ENCODE measurements at regions not wholly inside any gene's neighbourhood (a gene's known extent, or its start where the extent isn't known, plus 50 kb on each side); places are given as distances from the start of the nearest gene placed in this dataset.

DNA sequence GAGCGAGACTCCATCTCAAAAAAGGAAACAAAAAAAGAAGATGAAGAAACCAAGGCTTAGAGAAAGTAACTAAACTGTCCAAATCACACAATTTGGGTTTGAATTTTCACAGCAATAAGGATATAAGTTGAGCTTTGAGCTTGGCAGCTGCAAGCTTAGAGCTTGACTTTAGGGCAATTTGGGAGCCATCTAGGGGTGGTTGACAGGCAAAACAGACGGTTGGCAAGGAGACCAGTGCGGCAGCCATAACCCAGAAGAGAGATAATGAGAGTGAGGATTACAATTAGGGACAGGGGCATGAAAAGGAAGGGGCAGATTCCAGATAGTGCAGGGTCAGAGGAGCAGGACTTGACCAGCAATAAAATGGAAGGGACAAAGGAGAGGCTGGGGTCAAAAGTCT is 382.2 kb upstream of the HNRNPA3 start (continued):
- TF ChIP-seq ZNF281 (CRISPR knock-in tag; IDR thresholded peaks at IDR 0.05) (no peak), AFF4 (CRISPR knock-in tag; IDR thresholded peaks at IDR 0.05; ENCODE audit: borderline replicate concordance) (no peak), TCF7 (CRISPR knock-in tag; IDR thresholded peaks at IDR 0.05; ENCODE audit: low read depth) (no peak), ZNF512 (CRISPR knock-in tag; IDR thresholded peaks at IDR 0.05; ENCODE audit: borderline replicate concordance) (no peak), PRRX2 (CRISPR knock-in tag; IDR thresholded peaks at IDR 0.05) (no peak), JAZF1 (CRISPR knock-in tag; IDR thresholded peaks at IDR 0.05) (no peak)
- TF ChIP-seq, protein P1, sequence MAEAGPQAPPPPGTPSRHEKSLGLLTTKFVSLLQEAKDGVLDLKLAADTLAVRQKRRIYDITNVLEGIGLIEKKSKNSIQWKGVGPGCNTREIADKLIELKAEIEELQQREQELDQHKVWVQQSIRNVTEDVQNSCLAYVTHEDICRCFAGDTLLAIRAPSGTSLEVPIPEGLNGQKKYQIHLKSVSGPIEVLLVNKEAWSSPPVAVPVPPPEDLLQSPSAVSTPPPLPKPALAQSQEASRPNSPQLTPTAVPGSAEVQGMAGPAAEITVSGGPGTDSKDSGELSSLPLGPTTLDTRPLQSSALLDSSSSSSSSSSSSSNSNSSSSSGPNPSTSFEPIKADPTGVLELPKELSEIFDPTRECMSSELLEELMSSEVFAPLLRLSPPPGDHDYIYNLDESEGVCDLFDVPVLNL (CRISPR knock-in tag; IDR thresholded peaks at IDR 0.05; ENCODE audit: borderline replicate concordance, low read depth) = no peak

DNA sequence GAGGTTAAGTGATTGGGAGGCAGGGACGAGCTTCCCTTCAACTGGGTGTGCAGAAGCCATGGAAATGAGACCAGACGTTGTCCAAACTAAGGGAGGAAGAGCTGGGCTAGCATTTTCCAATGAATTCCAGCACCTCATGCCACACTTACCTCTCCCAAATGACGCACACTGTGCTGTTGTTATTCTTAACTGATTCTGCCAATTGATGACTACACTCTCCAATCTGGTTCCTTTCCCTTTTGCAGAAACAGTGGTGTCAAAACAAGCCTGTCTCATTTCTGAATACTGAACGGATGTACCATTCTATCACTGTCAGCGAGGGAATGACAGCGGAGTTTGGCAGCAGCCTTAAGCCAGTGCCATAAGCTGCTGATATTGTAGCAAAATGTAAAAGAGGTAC is 380.5 kb upstream of the HNRNPA3 start:
- POLR2A ChIA-PET = interaction anchor here (1.4 kb wide), 1 partner anchor 433 kb away, joined by 4 read pairs; the partner anchor contains the start of gene NFE2L2
- DNase-seq (ENCODE audit: low spot score) (no peak), ATAC-seq (no peak)
- Mint-ChIP-seq H3K4me3 (no peak overlapping the region), H3K27ac (no peak overlapping the region), H3K36me3 (no peaks in the 10 kb centered on the region), H3K9me3 (no peaks in the 10 kb centered on the region; the same call in 1 of the 2 replicates), H3K4me1 (peaks cover 9% of the 10 kb centered on the region), H3K27me3 (ENCODE audit: low read depth) (no peaks in the 10 kb centered on the region; the same call in 1 of the 2 replicates)
- no peak for TF ChIP-seq SOX15 (CRISPR knock-in tag; IDR thresholded peaks at IDR 0.05)
- TF ChIP-seq, protein P1 (CRISPR knock-in tag; IDR thresholded peaks at IDR 0.05; ENCODE audit: borderline replicate concordance, low read depth) = no peak
- TF ChIP-seq PRDM15 (CRISPR knock-in tag; IDR thresholded peaks at IDR 0.05) = no peak
- TF ChIP-seq MYBL2 (CRISPR knock-in tag; IDR thresholded peaks at IDR 0.05) = no peak
- no peak for TF ChIP-seq ZNF121 (CRISPR knock-in tag; IDR thresholded peaks at IDR 0.05)
- TF ChIP-seq ERG (CRISPR knock-in tag; IDR thresholded peaks at IDR 0.05) = no peak
- TF ChIP-seq NFYB (CRISPR knock-in tag; conservative IDR thresholded peaks at IDR 0.05; ENCODE audit: low read depth) = no peak
- TF ChIP-seq, protein P2, sequence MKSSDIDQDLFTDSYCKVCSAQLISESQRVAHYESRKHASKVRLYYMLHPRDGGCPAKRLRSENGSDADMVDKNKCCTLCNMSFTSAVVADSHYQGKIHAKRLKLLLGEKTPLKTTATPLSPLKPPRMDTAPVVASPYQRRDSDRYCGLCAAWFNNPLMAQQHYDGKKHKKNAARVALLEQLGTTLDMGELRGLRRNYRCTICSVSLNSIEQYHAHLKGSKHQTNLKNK (CRISPR knock-in tag; IDR thresholded peaks at IDR 0.05) = no peak
- no peak for TF ChIP-seq ATF6 (CRISPR knock-in tag; IDR thresholded peaks at IDR 0.05)
- TF ChIP-seq ETV6 (CRISPR knock-in tag; IDR thresholded peaks at IDR 0.05) = no peak
- CTCF ChIA-PET = interaction anchor here (1.3 to 1.4 kb wide), 2 partner anchors 15 to 17 kb away, joined by 4 read pairs; no protein-coding TSS in a partner anchor

All from WTC11 (cell line).